Liver (tissue), 3 donors: ENCODE measurements at regions not wholly inside any gene's neighbourhood (a gene's known extent, or its start where the extent isn't known, plus 50 kb on each side); places are given as distances from the start of the nearest gene placed in this dataset.

ENCODE experiments used
- EGR1 ChIP-seq, 2 donors: IDR thresholded peaks; 2 replicates each; pipeline ENCODE4 v1.6.1; 2016 to 2018; ENCODE audit warnings: antibody characterized with exemption in 2 of 2, low read depth in 2 of 2
- GABPA ChIP-seq, 2 donors: IDR thresholded peaks in 1 of 2; conservative IDR thresholded peaks in 1 of 2; 2 replicates each; pipeline ENCODE4 v1.6.1; 2016; ENCODE audit warnings: antibody characterized with exemption in 2 of 2, mild to moderate bottlenecking in 1 of 2, moderate library complexity in 1 of 2
- HNF4G ChIP-seq: IDR thresholded peaks from 2 replicates; pipeline ENCODE4 v1.6.1; 2016; ENCODE audit warnings: antibody characterized with exemption
- JUND ChIP-seq, 2 donors: IDR thresholded peaks; 2 replicates each; pipeline ENCODE4 v1.6.1; 2016; ENCODE audit warnings: antibody characterized with exemption in 2 of 2
- MAX ChIP-seq: IDR thresholded peaks from 2 replicates; pipeline ENCODE4 v1.6.1; 2016; ENCODE audit warnings: antibody characterized with exemption
- NR2F2 ChIP-seq: IDR thresholded peaks from 2 replicates; pipeline ENCODE4 v1.6.1; 2016; ENCODE audit warnings: antibody characterized with exemption
- RAD21 ChIP-seq, 2 donors: IDR thresholded peaks; 2 replicates each; pipeline ENCODE4 v1.6.1; 2016; ENCODE audit warnings: antibody characterized with exemption in 2 of 2, mild to moderate bottlenecking in 2 of 2
- REST ChIP-seq: IDR thresholded peaks from 2 replicates; pipeline ENCODE4 v1.6.1; 2016; ENCODE audit warnings: antibody characterized with exemption, mild to moderate bottlenecking
- SP1 ChIP-seq: IDR thresholded peaks from 2 replicates; pipeline ENCODE4 v1.6.1; 2018; ENCODE audit warnings: antibody characterized with exemption, mild to moderate bottlenecking
- TAF1 ChIP-seq: conservative IDR thresholded peaks from 2 replicates; pipeline ENCODE4 v1.6.1; 2016; ENCODE audit warnings: antibody characterized with exemption, mild to moderate bottlenecking
- YY1 ChIP-seq: IDR thresholded peaks from 2 replicates; pipeline ENCODE4 v1.6.1; 2016; ENCODE audit warnings: antibody characterized with exemption, mild to moderate bottlenecking
- TF ChIP-seq, protein P1 (sequence below): fragments of 150-350 bp; IDR thresholded peaks from 2 replicates; pipeline ENCODE4 v1.5.1; 2017; ENCODE audit warnings: improper control_type of control experiment, low read depth, low read length; ENCODE audit not compliant: missing input control
- TF ChIP-seq, protein P2 (sequence below): IDR thresholded peaks from 2 replicates; pipeline ENCODE4 v1.6.1; 2016; ENCODE audit warnings: antibody characterized with exemption
- donor health status: healthy.
- donor health status: healthy.

DNA sequence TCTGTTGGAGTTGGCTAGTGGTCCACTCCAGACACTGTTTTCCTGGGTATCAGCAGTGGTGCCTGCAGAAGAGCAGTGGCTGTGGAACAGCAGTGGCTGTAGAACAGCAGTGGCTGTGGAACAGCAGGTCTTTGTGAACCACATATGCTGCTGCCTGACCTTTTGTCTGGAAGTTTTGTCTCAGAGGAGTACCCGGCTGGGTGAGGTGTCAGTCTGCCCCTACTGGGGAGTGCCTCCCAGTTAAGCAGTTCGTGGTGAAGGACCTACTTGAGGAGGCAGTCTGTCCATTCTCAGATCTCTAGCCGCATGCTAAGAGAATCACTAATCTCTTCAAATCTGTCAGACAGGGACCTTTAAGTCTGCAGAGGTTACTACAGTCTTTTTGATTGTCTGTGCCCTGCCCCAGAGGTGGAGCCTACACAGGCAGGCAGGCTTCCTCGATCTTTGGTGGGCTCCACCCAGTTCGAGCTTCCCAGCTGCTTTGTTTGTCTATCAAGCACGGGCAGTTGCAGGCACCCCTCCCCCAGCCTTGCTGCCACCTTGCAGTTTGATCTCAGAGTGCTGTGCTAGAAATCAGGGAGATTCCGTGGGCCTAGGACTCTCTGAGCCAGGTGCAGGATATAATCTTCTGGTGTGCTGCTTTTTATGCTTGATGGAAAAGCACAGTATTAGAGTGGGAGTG, 89.1 kb upstream of the TRIM48 start:
- TF ChIP-seq, protein P1, sequence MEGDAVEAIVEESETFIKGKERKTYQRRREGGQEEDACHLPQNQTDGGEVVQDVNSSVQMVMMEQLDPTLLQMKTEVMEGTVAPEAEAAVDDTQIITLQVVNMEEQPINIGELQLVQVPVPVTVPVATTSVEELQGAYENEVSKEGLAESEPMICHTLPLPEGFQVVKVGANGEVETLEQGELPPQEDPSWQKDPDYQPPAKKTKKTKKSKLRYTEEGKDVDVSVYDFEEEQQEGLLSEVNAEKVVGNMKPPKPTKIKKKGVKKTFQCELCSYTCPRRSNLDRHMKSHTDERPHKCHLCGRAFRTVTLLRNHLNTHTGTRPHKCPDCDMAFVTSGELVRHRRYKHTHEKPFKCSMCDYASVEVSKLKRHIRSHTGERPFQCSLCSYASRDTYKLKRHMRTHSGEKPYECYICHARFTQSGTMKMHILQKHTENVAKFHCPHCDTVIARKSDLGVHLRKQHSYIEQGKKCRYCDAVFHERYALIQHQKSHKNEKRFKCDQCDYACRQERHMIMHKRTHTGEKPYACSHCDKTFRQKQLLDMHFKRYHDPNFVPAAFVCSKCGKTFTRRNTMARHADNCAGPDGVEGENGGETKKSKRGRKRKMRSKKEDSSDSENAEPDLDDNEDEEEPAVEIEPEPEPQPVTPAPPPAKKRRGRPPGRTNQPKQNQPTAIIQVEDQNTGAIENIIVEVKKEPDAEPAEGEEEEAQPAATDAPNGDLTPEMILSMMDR = no peak
- TF ChIP-seq SP1 = no peak
- TF ChIP-seq JUND (IDR thresholded peaks at IDR 0.05) = no peak
- TF ChIP-seq, protein P2, sequence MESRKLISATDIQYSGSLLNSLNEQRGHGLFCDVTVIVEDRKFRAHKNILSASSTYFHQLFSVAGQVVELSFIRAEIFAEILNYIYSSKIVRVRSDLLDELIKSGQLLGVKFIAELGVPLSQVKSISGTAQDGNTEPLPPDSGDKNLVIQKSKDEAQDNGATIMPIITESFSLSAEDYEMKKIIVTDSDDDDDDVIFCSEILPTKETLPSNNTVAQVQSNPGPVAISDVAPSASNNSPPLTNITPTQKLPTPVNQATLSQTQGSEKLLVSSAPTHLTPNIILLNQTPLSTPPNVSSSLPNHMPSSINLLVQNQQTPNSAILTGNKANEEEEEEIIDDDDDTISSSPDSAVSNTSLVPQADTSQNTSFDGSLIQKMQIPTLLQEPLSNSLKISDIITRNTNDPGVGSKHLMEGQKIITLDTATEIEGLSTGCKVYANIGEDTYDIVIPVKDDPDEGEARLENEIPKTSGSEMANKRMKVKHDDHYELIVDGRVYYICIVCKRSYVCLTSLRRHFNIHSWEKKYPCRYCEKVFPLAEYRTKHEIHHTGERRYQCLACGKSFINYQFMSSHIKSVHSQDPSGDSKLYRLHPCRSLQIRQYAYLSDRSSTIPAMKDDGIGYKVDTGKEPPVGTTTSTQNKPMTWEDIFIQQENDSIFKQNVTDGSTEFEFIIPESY = no peak
- TF ChIP-seq REST = no peak
- TF ChIP-seq HNF4G = no peak
- no peak for TF ChIP-seq MAX
- TF ChIP-seq YY1 = no peak
- TF ChIP-seq GABPA (IDR thresholded peaks at IDR 0.05 in 1 of 2, conservative IDR thresholded peaks at IDR 0.05 in 1 of 2) = no peak
- TF ChIP-seq RAD21 (IDR thresholded peaks at IDR 0.05) = no peak
- TF ChIP-seq TAF1 = no peak
- TF ChIP-seq EGR1 (IDR thresholded peaks at IDR 0.05; ENCODE audit: low read depth in 2 of 2) = no peak
- TF ChIP-seq NR2F2 = no peak
